HEK293 (cell line): ENCODE measurements at regions not wholly inside any gene's neighbourhood (a gene's known extent, or its start where the extent isn't known, plus 50 kb on each side); places are given as distances from the start of the nearest gene placed in this dataset.

Source experiments
- CTCF ChIA-PET: fragments of 350-600 bp; formaldehyde crosslinking; extraction: SDS; loops from one replicate; lab custom pipeline; 2021; ENCODE audit warnings: antibody characterized with exemption; lab: Yijun Ruan, JAX
- POLR2A ChIA-PET: fragments of 300-600 bp; formaldehyde crosslinking; extraction: SDS; loops from one replicate; lab custom pipeline; 2020; ENCODE audit warnings: antibody characterized with exemption, inconsistent platforms; lab: Yijun Ruan, JAX
- H3K27ac ChIP-seq: fragments of 200-500 bp; sonication (Bioruptor generic); 2 replicates; pipeline ENCODE4 v1.5.1; 2014; ENCODE audit warnings: low read depth, low read length, control low read depth, inconsistent platforms; ENCODE audit errors: extremely low read depth
- H3K36me3 ChIP-seq, 2 experiments: fragments of 200-500 bp in 1 of 2; sonication (Bioruptor generic) in 1 of 2; 1 replicate in 1 of 2; 2 replicates in 1 of 2; pipeline ENCODE4 v1.5.1; 2014 to 2017; ENCODE audit warnings: inconsistent platforms in 2 of 2, low read length in 2 of 2; ENCODE audit not compliant: control insufficient read depth in 2 of 2, insufficient read depth in 1 of 2
- H3K4me1 ChIP-seq: fragments of 200-500 bp; sonication (Bioruptor generic); 2 replicates; pipeline ENCODE4 v1.5.1; 2014; ENCODE audit warnings: mild to moderate bottlenecking, low read length, inconsistent platforms; ENCODE audit not compliant: control insufficient read depth, insufficient read depth
- H3K4me3 ChIP-seq: 2 replicates; pipeline ENCODE4 v1.5.1; 2011; ENCODE audit warnings: low read depth, mild to moderate bottlenecking, control low read depth, low read length, moderate library complexity
- H3K9me3 ChIP-seq: fragments of 200-500 bp; sonication (Bioruptor generic); 2 replicates; pipeline ENCODE4 v1.5.1; 2014; ENCODE audit warnings: low read depth, low read length, inconsistent platforms; ENCODE audit not compliant: control insufficient read depth, insufficient read depth
- GLI2 ChIP-seq: fragments of 450-650 bp; formaldehyde crosslinking; IDR thresholded peaks from 2 replicates; pipeline ENCODE4; 2017; ENCODE audit warnings: missing biosample characterization, missing genetic modification characterization, low read depth, borderline replicate concordance
- GLIS1 ChIP-seq: fragments of 450-650 bp; formaldehyde crosslinking; IDR thresholded peaks from 2 replicates; pipeline ENCODE4 v1.5.1; 2016; ENCODE audit warnings: missing biosample characterization, missing genetic modification characterization
- KLF16 ChIP-seq: fragments of 450-650 bp; formaldehyde crosslinking; IDR thresholded peaks from 2 replicates; pipeline ENCODE4 v1.5.1; 2017; ENCODE audit warnings: missing biosample characterization, missing genetic modification characterization
- MZF1 ChIP-seq: fragments of 450-650 bp; formaldehyde crosslinking; IDR thresholded peaks from 2 replicates; pipeline ENCODE4 v1.5.1; 2017; ENCODE audit warnings: missing biosample characterization, missing genetic modification characterization, borderline replicate concordance
- SALL2 ChIP-seq: fragments of 450-650 bp; formaldehyde crosslinking; IDR thresholded peaks from 2 replicates; pipeline ENCODE4 v1.5.0; 2017; ENCODE audit warnings: missing biosample characterization, mild to moderate bottlenecking, missing genetic modification characterization, borderline replicate concordance
- SP2 ChIP-seq: fragments of 450-650 bp; formaldehyde crosslinking; IDR thresholded peaks from 2 replicates; pipeline ENCODE4 v1.5.1; 2016; ENCODE audit warnings: missing biosample characterization, missing genetic modification characterization
- SP3 ChIP-seq: fragments of 450-650 bp; formaldehyde crosslinking; IDR thresholded peaks from 2 replicates; pipeline ENCODE4 v1.5.1; 2016; ENCODE audit warnings: missing biosample characterization, missing genetic modification characterization
- SP7 ChIP-seq: fragments of 450-650 bp; formaldehyde crosslinking; IDR thresholded peaks from 2 replicates; pipeline ENCODE4 v1.5.1; 2016; ENCODE audit warnings: missing biosample characterization, missing genetic modification characterization
- YY2 ChIP-seq: fragments of 450-650 bp; formaldehyde crosslinking; IDR thresholded peaks from 2 replicates; pipeline ENCODE4 v1.5.1; 2016; ENCODE audit warnings: missing biosample characterization, missing genetic modification characterization
- ZNF10 ChIP-seq: fragments of 450-650 bp; formaldehyde crosslinking; IDR thresholded peaks from 2 replicates; pipeline ENCODE4 v1.5.1; 2017; ENCODE audit warnings: missing biosample characterization, missing genetic modification characterization
- ZNF175 ChIP-seq: fragments of 450-650 bp; formaldehyde crosslinking; IDR thresholded peaks from 2 replicates; pipeline ENCODE4 v1.5.1; 2016; ENCODE audit warnings: missing biosample characterization, missing genetic modification characterization
- ZNF202 ChIP-seq: fragments of 450-650 bp; formaldehyde crosslinking; IDR thresholded peaks from 2 replicates; pipeline ENCODE4 v1.5.1; 2016; ENCODE audit warnings: missing biosample characterization, missing genetic modification characterization, borderline replicate concordance
- ZNF266 ChIP-seq: fragments of 450-650 bp; formaldehyde crosslinking; IDR thresholded peaks from 2 replicates; pipeline ENCODE4 v1.5.1; 2016; ENCODE audit warnings: missing biosample characterization, missing genetic modification characterization, low read depth
- ZNF341 ChIP-seq: fragments of 450-650 bp; formaldehyde crosslinking; IDR thresholded peaks from 2 replicates; pipeline ENCODE4; 2016; ENCODE audit warnings: low read depth, missing biosample characterization, missing genetic modification characterization
- ZNF350 ChIP-seq: fragments of 450-650 bp; formaldehyde crosslinking; IDR thresholded peaks from 2 replicates; pipeline ENCODE4 v1.5.0; 2017; ENCODE audit warnings: missing biosample characterization, mild to moderate bottlenecking, missing genetic modification characterization
- ZNF404 ChIP-seq: fragments of 450-650 bp; formaldehyde crosslinking; IDR thresholded peaks from 2 replicates; pipeline ENCODE4 v1.5.1; 2017; ENCODE audit warnings: missing biosample characterization, missing genetic modification characterization
- ZNF501 ChIP-seq: fragments of 450-650 bp; formaldehyde crosslinking; IDR thresholded peaks from 2 replicates; pipeline ENCODE4 v1.5.1; 2016; ENCODE audit warnings: missing biosample characterization, missing genetic modification characterization
- ZNF510 ChIP-seq: fragments of 450-650 bp; formaldehyde crosslinking; IDR thresholded peaks from 2 replicates; pipeline ENCODE4 v1.5.1; 2018; ENCODE audit warnings: mild to moderate bottlenecking, missing genetic modification characterization, missing biosample characterization; ENCODE audit not compliant: insufficient replicate concordance
- ZNF529 ChIP-seq: fragments of 450-650 bp; formaldehyde crosslinking; IDR thresholded peaks from 2 replicates; pipeline ENCODE4 v1.5.1; 2017; ENCODE audit warnings: missing genetic modification characterization, missing biosample characterization; ENCODE audit not compliant: insufficient replicate concordance
- ZNF600 ChIP-seq: fragments of 450-650 bp; formaldehyde crosslinking; IDR thresholded peaks from 2 replicates; pipeline ENCODE4 v1.5.1; 2016; ENCODE audit warnings: missing biosample characterization, missing genetic modification characterization
- ZNF660 ChIP-seq: fragments of 450-650 bp; IDR thresholded peaks from 2 replicates; pipeline ENCODE4 v1.5.1; 2018; ENCODE audit warnings: missing biosample characterization, mild to moderate bottlenecking, missing genetic modification characterization
- ZNF837 ChIP-seq: fragments of 450-650 bp; formaldehyde crosslinking; IDR thresholded peaks from 2 replicates; pipeline ENCODE4 v1.5.1; 2016; ENCODE audit warnings: missing biosample characterization, missing genetic modification characterization
- ZSCAN30 ChIP-seq: fragments of 450-650 bp; IDR thresholded peaks from 2 replicates; pipeline ENCODE4 v1.5.1; 2018; ENCODE audit warnings: missing biosample characterization, mild to moderate bottlenecking, missing genetic modification characterization, moderate library complexity
- TF ChIP-seq, protein P1 (sequence below): fragments of 450-650 bp; formaldehyde crosslinking; IDR thresholded peaks from 2 replicates; pipeline ENCODE4 v1.5.1; 2016; ENCODE audit warnings: missing biosample characterization, missing genetic modification characterization, low read depth
- TF ChIP-seq, protein P2 (sequence below): fragments of 450-650 bp; formaldehyde crosslinking; IDR thresholded peaks from 2 replicates; pipeline ENCODE4 v1.5.1; 2016; ENCODE audit warnings: missing biosample characterization, missing genetic modification characterization
- TF ChIP-seq, protein P3 (sequence below): fragments of 450-650 bp; formaldehyde crosslinking; IDR thresholded peaks from 2 replicates; pipeline ENCODE4 v1.5.1; 2016; ENCODE audit warnings: missing biosample characterization, missing genetic modification characterization
- TF ChIP-seq, protein P4 (sequence below): fragments of 450-650 bp; formaldehyde crosslinking; IDR thresholded peaks from 2 replicates; pipeline ENCODE4 v1.5.1; 2016; ENCODE audit warnings: missing biosample characterization, missing genetic modification characterization

DNA sequence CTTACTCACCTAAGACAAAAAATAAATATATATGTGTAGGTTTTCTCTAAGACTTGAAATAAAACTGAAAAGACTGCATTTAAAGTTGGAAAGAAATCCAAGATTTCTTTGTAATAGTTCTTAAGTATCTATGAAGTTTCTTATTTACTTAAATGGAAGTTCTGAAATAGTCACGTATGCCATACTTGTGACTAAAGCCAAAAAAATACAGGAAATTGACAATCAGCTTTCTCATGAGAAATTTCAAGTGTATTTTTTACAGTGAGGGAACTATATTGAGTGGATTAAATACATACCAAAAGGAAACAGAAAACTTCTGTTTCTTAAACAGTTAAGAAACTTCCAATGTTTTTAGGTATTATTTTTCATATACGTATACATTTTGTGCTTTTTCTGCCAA lies 188.1 kb downstream of the DPY19L2 start:
- Histone ChIP-seq H3K4me3 (no peak overlapping the region), H3K27ac (no peak overlapping the region), H3K9me3 (no peaks in the 10 kb centered on the region), H3K4me1 (no peaks in the 10 kb centered on the region), H3K36me3 (no peaks in the 10 kb centered on the region)
- ChIA-PET CTCF (interaction anchor here (0.7 kb wide), 1 partner anchor 1310 kb away, joined by 4 read pairs; no protein-coding TSS in a partner anchor), POLR2A (no interaction called here)
- no peak for TF ChIP-seq KLF16
- TF ChIP-seq ZNF600 (tag by site-specific recombination) = no peak
- TF ChIP-seq ZNF175 (tag by site-specific recombination) = no peak
- TF ChIP-seq, protein P1, sequence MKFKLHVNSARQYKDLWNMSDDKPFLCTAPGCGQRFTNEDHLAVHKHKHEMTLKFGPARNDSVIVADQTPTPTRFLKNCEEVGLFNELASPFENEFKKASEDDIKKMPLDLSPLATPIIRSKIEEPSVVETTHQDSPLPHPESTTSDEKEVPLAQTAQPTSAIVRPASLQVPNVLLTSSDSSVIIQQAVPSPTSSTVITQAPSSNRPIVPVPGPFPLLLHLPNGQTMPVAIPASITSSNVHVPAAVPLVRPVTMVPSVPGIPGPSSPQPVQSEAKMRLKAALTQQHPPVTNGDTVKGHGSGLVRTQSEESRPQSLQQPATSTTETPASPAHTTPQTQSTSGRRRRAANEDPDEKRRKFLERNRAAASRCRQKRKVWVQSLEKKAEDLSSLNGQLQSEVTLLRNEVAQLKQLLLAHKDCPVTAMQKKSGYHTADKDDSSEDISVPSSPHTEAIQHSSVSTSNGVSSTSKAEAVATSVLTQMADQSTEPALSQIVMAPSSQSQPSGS (tag by site-specific recombination) = no peak
- no peak for TF ChIP-seq ZNF510 (tag by site-specific recombination)
- no peak for TF ChIP-seq GLI2 (tag by site-specific recombination)
- TF ChIP-seq ZNF404 = no peak
- TF ChIP-seq ZSCAN30 = no peak
- TF ChIP-seq, protein P2, sequence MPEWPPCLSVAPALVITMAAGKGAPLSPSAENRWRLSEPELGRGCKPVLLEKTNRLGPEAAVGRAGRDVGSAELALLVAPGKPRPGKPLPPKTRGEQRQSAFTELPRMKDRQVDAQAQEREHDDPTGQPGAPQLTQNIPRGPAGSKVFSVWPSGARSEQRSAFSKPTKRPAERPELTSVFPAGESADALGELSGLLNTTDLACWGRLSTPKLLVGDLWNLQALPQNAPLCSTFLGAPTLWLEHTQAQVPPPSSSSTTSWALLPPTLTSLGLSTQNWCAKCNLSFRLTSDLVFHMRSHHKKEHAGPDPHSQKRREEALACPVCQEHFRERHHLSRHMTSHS (tag by site-specific recombination) = no peak
- TF ChIP-seq SP2 = no peak
- no peak for TF ChIP-seq ZNF501 (tag by site-specific recombination)
- TF ChIP-seq, protein P3, sequence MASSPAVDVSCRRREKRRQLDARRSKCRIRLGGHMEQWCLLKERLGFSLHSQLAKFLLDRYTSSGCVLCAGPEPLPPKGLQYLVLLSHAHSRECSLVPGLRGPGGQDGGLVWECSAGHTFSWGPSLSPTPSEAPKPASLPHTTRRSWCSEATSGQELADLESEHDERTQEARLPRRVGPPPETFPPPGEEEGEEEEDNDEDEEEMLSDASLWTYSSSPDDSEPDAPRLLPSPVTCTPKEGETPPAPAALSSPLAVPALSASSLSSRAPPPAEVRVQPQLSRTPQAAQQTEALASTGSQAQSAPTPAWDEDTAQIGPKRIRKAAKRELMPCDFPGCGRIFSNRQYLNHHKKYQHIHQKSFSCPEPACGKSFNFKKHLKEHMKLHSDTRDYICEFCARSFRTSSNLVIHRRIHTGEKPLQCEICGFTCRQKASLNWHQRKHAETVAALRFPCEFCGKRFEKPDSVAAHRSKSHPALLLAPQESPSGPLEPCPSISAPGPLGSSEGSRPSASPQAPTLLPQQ (tag by site-specific recombination) = no peak
- no peak for TF ChIP-seq YY2 (tag by site-specific recombination)
- no peak for TF ChIP-seq ZNF529
- no peak for TF ChIP-seq GLIS1 (tag by site-specific recombination)
- TF ChIP-seq, protein P4, sequence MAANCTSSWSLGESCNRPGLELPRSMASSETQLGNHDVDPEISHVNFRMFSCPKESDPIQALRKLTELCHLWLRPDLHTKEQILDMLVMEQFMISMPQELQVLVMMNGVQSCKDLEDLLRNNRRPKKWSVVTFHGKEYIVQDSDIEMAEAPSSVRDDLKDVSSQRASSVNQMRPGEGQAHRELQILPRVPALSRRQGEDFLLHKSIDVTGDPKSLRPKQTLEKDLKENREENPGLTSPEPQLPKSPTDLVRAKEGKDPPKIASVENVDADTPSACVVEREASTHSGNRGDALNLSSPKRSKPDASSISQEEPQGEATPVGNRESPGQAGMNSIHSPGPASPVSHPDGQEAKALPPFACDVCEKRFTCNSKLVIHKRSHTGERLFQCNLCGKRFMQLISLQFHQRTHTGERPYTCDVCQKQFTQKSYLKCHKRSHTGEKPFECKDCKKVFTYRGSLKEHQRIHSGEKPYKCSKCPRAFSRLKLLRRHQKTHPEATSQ (tag by site-specific recombination) = no peak
- TF ChIP-seq ZNF350 (tag by site-specific recombination) = no peak
- TF ChIP-seq ZNF837 (tag by site-specific recombination) = no peak
- no peak for TF ChIP-seq ZNF660 (tag by site-specific recombination)
- TF ChIP-seq SP3 = no peak

DNA sequence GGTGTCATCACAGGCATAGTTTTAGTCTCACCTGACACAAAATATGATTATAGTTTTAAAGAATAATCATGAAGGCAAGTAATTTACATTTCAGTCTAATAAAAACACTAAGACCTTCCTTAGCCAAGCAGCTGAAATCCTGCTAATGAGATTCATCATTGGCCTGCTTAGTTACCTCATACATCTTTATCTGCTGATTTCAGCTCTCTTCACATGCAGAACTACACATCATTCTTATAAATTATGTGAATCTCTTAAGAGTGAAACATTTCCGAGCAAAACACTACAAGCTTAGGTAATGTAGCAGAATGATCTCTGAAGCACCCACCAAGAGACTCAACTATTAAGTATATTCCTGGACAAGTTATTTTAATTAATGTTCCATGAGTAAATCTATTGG lies 198.1 kb downstream of the DPY19L2 start:
- CTCF ChIA-PET = no interaction called here
- H3K36me3 ChIP-seq = no peaks in the 10 kb centered on the region

More for the DNA sequence above, 198.1 kb downstream of the DPY19L2 start:
- POLR2A ChIA-PET = no interaction called here
- Histone ChIP-seq H3K9me3 (no peaks in the 10 kb centered on the region), H3K4me3 (no peak overlapping the region), H3K27ac (no peak overlapping the region), H3K4me1 (no peaks in the 10 kb centered on the region)
- TF ChIP-seq ZNF266 (no peak), SP7 (tag by site-specific recombination) (no peak), ZNF202 (tag by site-specific recombination) (no peak), SALL2 (tag by site-specific recombination) (no peak), ZNF10 (tag by site-specific recombination) (no peak), ZNF341 (tag by site-specific recombination) (no peak), MZF1 (tag by site-specific recombination) (no peak)
